ENCODE measurements at regions not wholly inside any gene's neighbourhood (a gene's known extent, or its start where the extent isn't known, plus 50 kb on each side); places are given as distances from the start of the nearest gene placed in this dataset.
A peak's percentile ranks its signal among the peaks of the same experiment; 100 is the strongest.

DNA sequence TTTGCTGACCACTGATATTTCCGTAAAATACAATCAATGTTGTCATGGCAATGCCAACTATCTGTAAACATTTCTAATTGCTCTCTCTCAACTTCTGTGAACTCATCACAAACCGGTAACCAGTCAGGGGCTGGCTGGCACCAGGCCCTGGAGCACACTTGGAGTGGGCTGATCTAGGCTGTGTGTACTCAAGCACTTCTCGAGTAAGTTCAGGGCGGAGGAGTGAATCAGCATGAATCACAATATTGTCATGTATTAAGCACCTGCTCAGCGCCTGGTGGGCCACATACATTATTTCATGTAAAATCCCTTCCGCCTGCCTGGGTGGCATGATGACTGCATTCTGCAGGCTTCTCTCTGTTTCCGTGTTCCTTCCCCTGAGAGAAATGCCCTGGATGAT, 212.4 kb downstream of the FOXD2 start:
- Mint-ChIP-seq H3K27ac (peak overlapping the region; percentile 31), H3K4me1 (ENCODE audit: unreplicated experiment) (peaks cover 49% of the 10 kb centered on the region), H3K27me3 (peaks cover 52% of the 10 kb centered on the region), H3K9me3 (no peaks in the 10 kb centered on the region), H3K36me3 (no peaks in the 10 kb centered on the region), H3K4me3 (peak overlapping the region; percentile 12)
- no peak for TF ChIP-seq CTCF (conservative IDR thresholded peaks at IDR 0.05)
- DNase-seq (ENCODE audit: extremely low spot score, unreplicated experiment), result peak; percentile 59

DNA sequence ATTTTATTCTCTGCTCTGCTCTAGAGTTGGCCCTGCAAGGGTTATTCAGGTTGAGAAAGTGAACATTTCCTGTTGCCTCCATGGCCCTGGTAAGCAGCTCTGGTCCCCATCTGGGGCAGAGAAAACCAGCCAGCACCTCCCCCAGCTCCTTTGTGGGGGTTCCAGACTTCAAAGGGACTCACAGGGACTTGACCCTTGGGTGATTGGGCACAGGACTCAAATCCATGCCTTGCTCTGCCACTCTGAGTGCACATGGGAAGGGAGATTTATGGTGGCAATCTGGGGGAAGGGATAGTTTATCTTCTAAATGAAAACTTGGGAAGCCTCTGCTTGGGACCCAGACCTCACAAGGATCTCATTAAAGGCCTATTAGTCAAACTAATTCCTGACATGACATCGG, 212.8 kb downstream of the FOXD2 start:
- H3K27me3 Mint-ChIP-seq, result peaks cover 50% of the 10 kb centered on the region
- peak; percentile 48 for DNase-seq (ENCODE audit: extremely low spot score, unreplicated experiment)
- peaks cover 46% of the 10 kb centered on the region for H3K4me1 Mint-ChIP-seq (ENCODE audit: unreplicated experiment)
- no peak for TF ChIP-seq CTCF (conservative IDR thresholded peaks at IDR 0.05)
- H3K27ac Mint-ChIP-seq, result peak overlapping the region; percentile 31
- H3K36me3 Mint-ChIP-seq, result no peaks in the 10 kb centered on the region
- H3K9me3 Mint-ChIP-seq, result no peaks in the 10 kb centered on the region
- peak overlapping the region; percentile 12 for H3K4me3 Mint-ChIP-seq

DNA sequence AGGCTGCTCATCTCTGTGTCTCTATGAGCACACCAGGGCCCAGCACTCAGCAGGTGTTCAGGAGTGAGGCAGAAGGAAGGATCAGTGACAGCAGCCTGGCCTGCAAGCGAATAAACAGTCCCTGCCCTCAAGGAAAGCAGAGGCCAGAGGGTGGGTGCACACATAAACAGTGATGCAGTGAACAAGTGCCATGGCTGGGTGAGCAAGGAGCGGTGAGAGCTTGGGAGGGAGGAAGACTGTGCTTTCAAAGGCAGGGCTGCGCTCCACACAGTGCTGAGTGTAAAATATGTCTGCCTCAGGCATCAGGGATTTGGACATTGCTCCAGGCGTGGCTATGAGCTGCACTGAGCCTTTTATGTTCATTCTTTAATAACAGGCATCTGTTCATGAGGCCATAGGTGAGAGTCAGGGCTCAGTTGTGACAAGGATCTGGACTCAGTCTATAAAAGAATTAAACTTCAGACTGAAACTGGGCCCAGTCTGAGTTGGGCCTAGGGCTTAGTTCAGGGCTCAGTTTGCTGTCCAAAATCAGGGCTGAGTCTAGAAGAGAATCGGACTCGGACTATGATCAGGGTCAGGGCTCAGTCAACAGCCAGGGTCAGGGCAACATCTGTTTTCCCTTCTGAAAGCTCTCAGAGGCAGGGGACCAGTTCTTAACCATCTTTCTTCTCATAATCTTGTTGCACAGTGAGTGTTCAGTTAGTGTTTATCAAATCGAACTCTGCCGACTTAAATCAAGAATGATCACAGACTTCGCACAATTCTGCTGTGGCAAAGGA, 213.7 kb downstream of the FOXD2 start:
- peak; percentile 51 for DNase-seq (ENCODE audit: extremely low spot score, unreplicated experiment)
- Mint-ChIP-seq H3K4me3 (peak overlapping the region; percentile 1), H3K4me1 (ENCODE audit: unreplicated experiment) (peaks cover 52% of the 10 kb centered on the region), H3K9me3 (no peaks in the 10 kb centered on the region), H3K36me3 (no peaks in the 10 kb centered on the region), H3K27me3 (peaks cover 52% of the 10 kb centered on the region), H3K27ac (peak overlapping the region; percentile 14)
- TF ChIP-seq CTCF (conservative IDR thresholded peaks at IDR 0.05), result no peak

GRCh38 chr1:47655521-47656300, 217.9 kb downstream of the FOXD2 start:
- peak; percentile 57 for DNase-seq (ENCODE audit: extremely low spot score, unreplicated experiment)
- Mint-ChIP-seq H3K4me3 (no peak overlapping the region), H3K4me1 (ENCODE audit: unreplicated experiment) (peaks cover 58% of the 10 kb centered on the region), H3K9me3 (no peaks in the 10 kb centered on the region), H3K27me3 (peaks cover 50% of the 10 kb centered on the region), H3K27ac (no peak overlapping the region), H3K36me3 (no peaks in the 10 kb centered on the region)
- TF ChIP-seq CTCF (conservative IDR thresholded peaks at IDR 0.05), result no peak

DNA sequence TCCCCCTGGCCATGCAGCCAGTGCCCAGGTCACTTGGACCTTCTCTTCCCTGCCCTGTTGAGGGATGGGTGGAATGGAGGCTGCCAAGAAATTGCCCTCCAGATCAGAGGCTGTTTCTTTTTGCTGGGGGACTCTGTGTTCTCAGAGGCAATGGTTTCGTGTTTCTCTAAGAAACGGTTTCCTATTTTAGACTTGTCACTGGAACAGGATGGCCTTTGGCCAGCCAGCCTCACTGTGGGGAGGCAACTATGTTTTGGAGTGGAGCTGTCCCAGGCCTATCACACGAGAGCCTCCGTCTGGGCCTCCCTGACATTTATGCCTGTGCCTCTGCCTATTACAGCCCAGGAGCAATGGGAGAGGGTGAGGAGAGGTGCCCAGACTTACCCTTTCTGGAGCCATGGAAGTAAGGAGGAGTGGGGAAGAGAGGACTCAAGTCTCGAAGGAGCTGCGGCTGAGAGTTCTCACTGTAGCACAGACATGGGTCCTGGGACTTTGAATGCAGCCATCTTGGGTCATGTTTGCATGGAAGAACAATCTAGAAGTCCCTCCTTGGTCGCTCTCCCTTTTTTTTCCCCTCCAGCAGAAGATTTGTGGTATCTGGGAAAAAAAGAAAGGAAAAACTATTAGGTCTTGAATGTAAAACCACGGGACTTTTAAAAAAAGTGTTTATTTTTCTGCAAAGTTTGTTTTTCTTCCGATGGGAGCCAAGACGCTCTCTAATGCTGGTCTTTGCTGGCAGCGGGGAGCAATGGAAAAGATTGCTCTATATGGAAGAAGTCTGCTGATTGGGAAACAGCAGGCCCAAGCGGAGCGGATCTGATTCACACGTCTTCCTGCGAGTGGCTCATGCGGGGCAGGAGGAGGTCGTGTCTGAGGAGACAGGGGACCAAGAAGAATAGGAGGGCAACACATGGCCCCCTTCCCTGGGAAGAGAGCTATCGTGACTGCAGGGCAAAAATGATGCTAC, 219.2 kb downstream of the FOXD2 start:
- no peak for TF ChIP-seq CTCF (conservative IDR thresholded peaks at IDR 0.05)
- Mint-ChIP-seq H3K36me3 (no peaks in the 10 kb centered on the region), H3K4me1 (ENCODE audit: unreplicated experiment) (peaks cover 52% of the 10 kb centered on the region), H3K27me3 (peaks cover 50% of the 10 kb centered on the region), H3K9me3 (no peaks in the 10 kb centered on the region), H3K4me3 (no peak overlapping the region), H3K27ac (no peak overlapping the region)
- peak; percentile 51 for DNase-seq (ENCODE audit: extremely low spot score, unreplicated experiment)
